ENCODE measurements at regions not wholly inside any gene's neighbourhood (a gene's known extent, or its start where the extent isn't known, plus 50 kb on each side); places are given as distances from the start of the nearest gene placed in this dataset.

DNA sequence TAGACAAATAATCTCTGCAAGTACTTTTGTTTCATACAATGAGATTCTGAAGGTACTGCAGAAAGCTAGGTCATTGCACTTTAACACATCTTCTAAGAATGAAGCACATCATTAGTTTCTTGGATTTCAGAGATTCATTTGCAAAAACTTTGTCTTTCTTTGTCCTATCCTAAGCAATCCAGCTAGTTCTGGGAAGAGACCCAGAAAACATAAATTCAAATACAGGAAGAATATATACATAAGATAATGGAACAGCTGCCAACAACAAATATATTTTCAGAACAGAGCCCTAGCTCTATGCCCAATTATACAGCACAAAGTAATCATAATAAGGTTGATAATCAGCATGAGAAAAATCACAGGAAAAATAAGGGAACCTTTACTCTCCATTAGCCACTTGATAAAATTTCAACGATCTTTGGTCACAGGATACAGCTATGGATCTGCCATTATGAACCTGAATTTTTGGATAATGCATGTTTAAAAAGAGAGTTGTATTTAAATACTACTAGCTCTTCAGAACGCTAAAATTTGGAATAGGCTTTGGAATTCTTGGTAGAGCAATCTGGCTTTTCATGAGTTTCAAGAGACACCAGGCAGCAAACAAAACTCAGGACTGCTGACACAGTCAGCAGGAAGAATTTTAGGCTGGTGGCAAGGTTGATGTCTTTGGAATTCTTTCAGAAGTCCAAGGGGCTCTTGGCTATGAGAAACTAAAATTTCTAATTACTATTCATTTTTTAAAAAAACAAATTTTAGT is 250.4 kb upstream of the SMIM21 start:
- intact Hi-C loops (cut with DNase I): no loop called here
- Histone ChIP-seq H3K4me3 (no peak overlapping the region), H3K36me3 (no peaks in the 10 kb centered on the region), H3K27ac (no peak overlapping the region), H3K27me3 (no peaks in the 10 kb centered on the region), H3K4me1 (no peaks in the 10 kb centered on the region), H3K9me3 (no peaks in the 10 kb centered on the region)
- DNase-seq (ENCODE audit: low spot score in 2 of 2): no peak
- TF ChIP-seq CTCF (IDR thresholded peaks at IDR 0.05): no peak

GRCh38 chr18:75660932-75661331 is 233.4 kb upstream of the SMIM21 start:
- intact Hi-C loops (cut with DNase I): no loop called here
- no peak for TF ChIP-seq CTCF (IDR thresholded peaks at IDR 0.05)
- Histone ChIP-seq H3K4me1 (no peaks in the 10 kb centered on the region), H3K9me3 (peaks cover 4 to 5% of the 10 kb centered on the region in 2 donors), H3K36me3 (no peaks in the 10 kb centered on the region), H3K27ac (no peak overlapping the region), H3K4me3 (no peak overlapping the region), H3K27me3 (no peaks in the 10 kb centered on the region)
- no peak for DNase-seq (ENCODE audit: low spot score in 2 of 2)

GRCh38 chr18:75659535-75660023 is 232.1 kb upstream of the SMIM21 start:
- H3K9me3 ChIP-seq: peaks cover 4 to 5% of the 10 kb centered on the region in 2 donors
- H3K27me3 ChIP-seq: no peaks in the 10 kb centered on the region
- intact Hi-C loops (cut with DNase I): no loop called here
- no peak for DNase-seq (ENCODE audit: low spot score in 2 of 2)
- H3K27ac ChIP-seq: no peak overlapping the region
- H3K36me3 ChIP-seq: no peaks in the 10 kb centered on the region
- no peaks in the 10 kb centered on the region for H3K4me1 ChIP-seq
- H3K4me3 ChIP-seq: no peak overlapping the region
- TF ChIP-seq CTCF (IDR thresholded peaks at IDR 0.05): no peak

- Histone ChIP-seq H3K36me3 (no peaks in the 10 kb centered on the region), H3K4me1 (no peaks in the 10 kb centered on the region), H3K4me3 (no peak overlapping the region), H3K27me3 (no peaks in the 10 kb centered on the region), H3K9me3 (peaks cover 4 to 5% of the 10 kb centered on the region in 2 donors), H3K27ac (no peak overlapping the region)
- intact Hi-C loops (cut with DNase I): no loop called here
- no peak for TF ChIP-seq CTCF (IDR thresholded peaks at IDR 0.05)
- no peak for DNase-seq (ENCODE audit: low spot score in 2 of 2)
Observed at GRCh38 chr18:75658330-75658729, 230.8 kb upstream of the SMIM21 start.

DNA sequence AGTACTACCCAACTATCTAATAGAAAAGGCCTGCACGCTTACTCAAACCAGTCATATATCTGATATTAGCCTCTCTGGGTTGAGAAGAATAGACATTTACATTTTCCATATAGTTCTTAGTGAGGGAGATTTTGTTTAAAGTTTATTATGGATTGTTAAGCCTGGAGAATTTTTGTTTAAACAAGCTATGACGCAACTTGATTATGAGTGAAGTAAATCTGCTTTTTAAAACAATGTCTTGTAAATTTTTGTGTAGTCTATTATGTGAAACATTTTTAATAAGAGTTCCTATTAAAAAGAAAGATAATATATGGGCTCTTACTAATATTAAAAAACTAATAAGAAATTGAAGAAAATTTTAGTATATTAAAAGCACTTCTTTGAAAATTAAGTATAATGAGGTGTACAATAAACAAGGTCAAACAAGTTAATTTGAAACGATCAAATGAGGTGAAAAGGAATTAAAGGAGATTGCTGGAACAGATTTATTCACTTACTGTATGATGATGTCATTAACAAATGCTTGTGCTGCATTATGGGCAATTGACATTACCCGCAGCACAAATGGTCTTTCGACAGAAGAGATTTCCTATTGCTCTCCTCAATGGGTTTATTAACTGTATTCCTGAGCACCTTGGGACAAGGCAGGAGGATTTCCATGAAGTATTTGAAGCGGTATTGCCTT is 229.2 kb upstream of the SMIM21 start:
- no peak overlapping the region for H3K27ac ChIP-seq
- TF ChIP-seq CTCF (IDR thresholded peaks at IDR 0.05): no peak
- H3K4me1 ChIP-seq: no peaks in the 10 kb centered on the region
- intact Hi-C loops (cut with DNase I): no loop called here
- DNase-seq (ENCODE audit: low spot score in 2 of 2): no peak
- no peaks in the 10 kb centered on the region for H3K36me3 ChIP-seq
- H3K27me3 ChIP-seq: no peaks in the 10 kb centered on the region
- H3K4me3 ChIP-seq: no peak overlapping the region
- H3K9me3 ChIP-seq: peaks cover 4 to 5% of the 10 kb centered on the region in 2 donors

Measured in ascending aorta (tissue), 2 donors.